CD14-positive monocyte (primary cell): ENCODE measurements at regions not wholly inside any gene's neighbourhood (a gene's known extent, or its start where the extent isn't known, plus 50 kb on each side); places are given as distances from the start of the nearest gene placed in this dataset.

Source experiments
- DNase-seq, 3 donors: peaks; one replicate each; pipeline ENCODE4 v3.0.0-alpha.2; 2011 to 2022
- H2AFZ ChIP-seq: 2 replicates; pipeline ENCODE4 v1.6.0; 2012; ENCODE audit warnings: mild to moderate bottlenecking, low read depth, low read length, inconsistent platforms; ENCODE audit not compliant: insufficient read depth, poor library complexity, severe bottlenecking
- H3K27ac ChIP-seq, 2 donors: 1 replicate in 1 of 2; 2 replicates in 1 of 2; pipeline ENCODE4 v1.5.1; 2012 to 2013; ENCODE audit warnings: low read length in 2 of 2, control low read depth in 1 of 2, inconsistent platforms in 1 of 2, low read depth in 1 of 2, mild to moderate bottlenecking in 1 of 2
- H3K27me3 ChIP-seq, 2 donors: one replicate each; pipeline versions ENCODE4 v1.6.0 to v1.6.1; 2011 to 2013; ENCODE audit warnings: low read length in 2 of 2; ENCODE audit not compliant: control insufficient read depth in 2 of 2, insufficient read depth in 2 of 2
- H3K36me3 ChIP-seq, 2 donors: replicated peaks in 1 of 2; 1 replicate in 1 of 2; 2 replicates in 1 of 2; pipeline versions ENCODE4 v1.5.1 to v1.6.1; 2012 to 2013; ENCODE audit warnings: low read length in 2 of 2, control low read depth in 1 of 2, inconsistent platforms in 1 of 2, mild to moderate bottlenecking in 1 of 2; ENCODE audit not compliant: insufficient read depth in 2 of 2, control insufficient read depth in 1 of 2
- H3K4me1 ChIP-seq, 2 donors: 1 replicate in 1 of 2; 2 replicates in 1 of 2; pipeline versions ENCODE4 v1.5.1 to v1.6.1; 2012 to 2013; ENCODE audit warnings: low read length in 2 of 2, control low read depth in 1 of 2, inconsistent platforms in 1 of 2, mild to moderate bottlenecking in 1 of 2, moderate library complexity in 1 of 2; ENCODE audit not compliant: insufficient read depth in 2 of 2, control insufficient read depth in 1 of 2
- H3K4me2 ChIP-seq: replicated peaks from 2 replicates; pipeline ENCODE3; 2012; ENCODE audit warnings: low read length, moderate library complexity, mild to moderate bottlenecking; ENCODE audit not compliant: poor library complexity, severe bottlenecking; ENCODE audit errors: extremely low read depth
- H3K4me3 ChIP-seq, 3 experiments: fragments of 200-600 bp in 1 of 3; sonication (generic) in 1 of 3; replicated peaks in 1 of 3; 1 replicate in 2 of 3; 2 replicates in 1 of 3; pipeline ENCODE4 v1.5.1; 2011 to 2013; ENCODE audit warnings: low read length in 3 of 3, mild to moderate bottlenecking in 3 of 3, control low read depth in 2 of 3, low read depth in 2 of 3, inconsistent platforms in 1 of 3, moderate library complexity in 1 of 3
- H3K79me2 ChIP-seq: 2 replicates; pipeline ENCODE4 v1.6.0; 2012; ENCODE audit warnings: mild to moderate bottlenecking, control low read depth, inconsistent platforms, low read length, moderate library complexity; ENCODE audit not compliant: insufficient read depth
- H3K9ac ChIP-seq: 2 replicates; pipeline ENCODE4 v1.6.0; 2017; ENCODE audit warnings: low read length, mild to moderate bottlenecking; ENCODE audit not compliant: insufficient read depth, poor library complexity, severe bottlenecking
- H3K9me3 ChIP-seq, 2 donors: replicated peaks in 1 of 2; 1 replicate in 1 of 2; 2 replicates in 1 of 2; pipeline versions ENCODE4 v1.5.1 to v1.6.1; 2012 to 2013; ENCODE audit warnings: low read length in 2 of 2, control low read depth in 1 of 2; ENCODE audit not compliant: control insufficient read depth in 1 of 2, insufficient read depth in 1 of 2
- H4K20me1 ChIP-seq: 2 replicates; pipeline ENCODE4 v1.6.0; 2012; ENCODE audit warnings: mild to moderate bottlenecking, low read length, control low read depth, moderate library complexity; ENCODE audit not compliant: insufficient read depth
- H3K27ac Mint-ChIP-seq, 7 donors: one replicate each; pipeline ENCODE4 v1.8.0; 2020; ENCODE audit warnings: mild to moderate bottlenecking in 7 of 7, mixed read lengths in 7 of 7, moderate library complexity in 6 of 7, inconsistent platforms in 2 of 7
- H3K27me3 Mint-ChIP-seq, 3 donors: one replicate each; pipeline ENCODE4 v1.8.0; 2021 to 2022; ENCODE audit warnings: low read depth in 3 of 3, mild to moderate bottlenecking in 3 of 3, mixed read lengths in 3 of 3, moderate library complexity in 3 of 3, inconsistent platforms in 1 of 3
- H3K36me3 Mint-ChIP-seq, 2 donors: one replicate each; pipeline ENCODE4 v1.8.0; 2020; ENCODE audit warnings: mixed read lengths in 2 of 2, inconsistent platforms in 1 of 2, mild to moderate bottlenecking in 1 of 2
- H3K4me1 Mint-ChIP-seq: one replicate; pipeline ENCODE4 v1.8.0; 2020; ENCODE audit warnings: mild to moderate bottlenecking, mixed read lengths
- H3K4me3 Mint-ChIP-seq, 2 donors: one replicate each; pipeline ENCODE4 v1.8.0; 2020; ENCODE audit warnings: mild to moderate bottlenecking in 2 of 2, mixed read lengths in 2 of 2, moderate library complexity in 1 of 2
- H3K9me3 Mint-ChIP-seq, 7 donors: one replicate each; pipeline ENCODE4 v1.8.0; 2020 to 2022; ENCODE audit warnings: mixed read lengths in 7 of 7, mild to moderate bottlenecking in 6 of 7, moderate library complexity in 6 of 7, inconsistent platforms in 2 of 7
- CTCF ChIP-seq: fragments of 200-600 bp; IDR thresholded peaks from one replicate; pipeline ENCODE4 v1.8.0; 2022; ENCODE audit warnings: antibody characterized with exemption, mild to moderate bottlenecking
- WGBS: methylation state at CpG from one replicate; pipeline ENCODE4 v1.1.5; 2013; ENCODE audit warnings: missing lambda C conversion rate; ENCODE audit not compliant: insufficient coverage; 5-methylcytosine and 5-hydroxymethylcytosine counted together
- intact Hi-C, 2 donors: fragments of 100-400 bp; cut with micrococcal nuclease; formaldehyde crosslinking; loops; one replicate each; pipeline versions ENCODE4 v1.15.0 to v1.15.1; 2023

GRCh38 chr1:114318961-114319360 lies 165.3 kb upstream of the SYT6 start:
- Mint-ChIP-seq H3K4me3 (no peak overlapping the region), H3K4me1 (no peaks in the 10 kb centered on the region)

GRCh38 chr1:114316204-114316603 lies 162.5 kb upstream of the SYT6 start:
- no peaks in the 10 kb centered on the region for H4K20me1 ChIP-seq
- no peaks in the 10 kb centered on the region for H3K4me1 ChIP-seq
- intact Hi-C loops = no loop called here
- no peaks in the 10 kb centered on the region for H3K36me3 Mint-ChIP-seq
- no peaks in the 10 kb centered on the region for H3K9me3 ChIP-seq
- H3K9me3 Mint-ChIP-seq = peaks cover 0 to 5% (median 4%) of the 10 kb centered on the region in 7 donors
- 83% methylated on average over 1 of the region's 3 CpGs for WGBS
- H3K27ac ChIP-seq = no peak overlapping the region
- no peak overlapping the region for H3K27ac Mint-ChIP-seq
- H3K4me1 Mint-ChIP-seq = no peaks in the 10 kb centered on the region
- no peaks in the 10 kb centered on the region for H3K36me3 ChIP-seq
- H3K4me2 ChIP-seq = no peak overlapping the region
- no peak for TF ChIP-seq CTCF
- DNase-seq = no peak
- peaks cover 2 to 17% (median 5%) of the 10 kb centered on the region in 3 donors for H3K27me3 Mint-ChIP-seq
- no peaks in the 10 kb centered on the region for H3K79me2 ChIP-seq
- H3K27me3 ChIP-seq = peaks cover 0 to 3% of the 10 kb centered on the region in 2 donors
- no peak overlapping the region for H2AFZ ChIP-seq
- no peak overlapping the region for H3K9ac ChIP-seq
- no peak overlapping the region for H3K4me3 Mint-ChIP-seq
- H3K4me3 ChIP-seq = no peak overlapping the region

More at GRCh38 chr1:114318961-114319360, 165.3 kb upstream of the SYT6 start:
- H3K9ac ChIP-seq = no peak overlapping the region
- H3K4me2 ChIP-seq = no peak overlapping the region
- WGBS = no CpG with 5 or more reads among the region's 2 CpGs
- peaks cover 0 to 5% (median 0%) of the 10 kb centered on the region in 7 donors for H3K9me3 Mint-ChIP-seq
- no peak overlapping the region for H3K27ac Mint-ChIP-seq
- DNase-seq = no peak
- H4K20me1 ChIP-seq = no peaks in the 10 kb centered on the region
- no peak for TF ChIP-seq CTCF
- no peaks in the 10 kb centered on the region for H3K36me3 Mint-ChIP-seq
- no peak overlapping the region for H3K27ac ChIP-seq
- peaks cover 0 to 3% of the 10 kb centered on the region in 2 donors for H3K27me3 ChIP-seq
- no peaks in the 10 kb centered on the region for H3K9me3 ChIP-seq
- H3K79me2 ChIP-seq = no peaks in the 10 kb centered on the region
- H2AFZ ChIP-seq = no peak overlapping the region
- intact Hi-C loops = no loop called here
- H3K36me3 ChIP-seq = no peaks in the 10 kb centered on the region
- no peaks in the 10 kb centered on the region for H3K4me1 ChIP-seq
- no peak overlapping the region for H3K4me3 ChIP-seq
- H3K27me3 Mint-ChIP-seq = peaks cover 2 to 13% (median 5%) of the 10 kb centered on the region in 3 donors
